ENCODE measurements at regions not wholly inside any gene's neighbourhood (a gene's known extent, or its start where the extent isn't known, plus 50 kb on each side); places are given as distances from the start of the nearest gene placed in this dataset.
"Not testable (repeated sequence)": the region's sequence is repeated elsewhere in the genome, so short reads cannot be mapped to it uniquely, and the experiment has no call there.

DNA sequence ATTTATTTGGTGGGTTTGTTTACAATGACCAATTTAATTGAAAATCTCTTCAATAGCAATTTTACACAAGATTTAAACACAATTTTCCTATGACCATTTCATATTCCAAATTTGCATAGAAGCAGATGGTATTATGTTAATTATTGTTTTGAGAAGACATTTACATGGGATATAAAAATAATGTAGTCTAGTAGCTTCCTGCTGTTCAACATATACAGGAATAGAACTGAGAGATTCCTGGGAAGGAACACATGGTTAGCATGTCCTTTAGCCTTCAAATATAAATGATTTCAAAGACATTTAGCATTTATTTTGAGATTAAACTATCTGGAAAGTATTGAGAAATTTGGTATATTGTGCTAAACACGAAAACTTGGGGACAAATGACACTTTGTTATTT lies 129.6 kb downstream of the KCNE4 start:
- DNase-seq, result no peak

DNA sequence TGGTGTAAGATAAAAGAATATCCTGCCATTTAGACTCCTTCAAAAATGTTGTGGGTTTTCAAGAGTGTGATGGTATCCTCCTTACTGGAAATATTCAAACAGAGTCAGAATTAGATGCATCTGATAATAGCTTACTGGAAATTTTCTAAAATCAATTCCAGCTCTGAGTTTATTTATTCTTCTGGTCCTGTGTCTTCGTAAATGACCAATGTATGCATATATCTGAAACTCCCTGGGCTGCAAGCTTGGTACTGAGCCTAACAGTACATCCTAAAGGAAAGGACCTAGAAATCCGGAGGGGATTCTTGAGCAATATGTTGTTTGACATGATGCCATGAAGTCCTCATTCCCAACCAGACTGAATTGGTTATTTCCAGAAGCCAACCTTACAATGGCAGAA lies 130.4 kb downstream of the KCNE4 start:
- no peak for DNase-seq

DNA sequence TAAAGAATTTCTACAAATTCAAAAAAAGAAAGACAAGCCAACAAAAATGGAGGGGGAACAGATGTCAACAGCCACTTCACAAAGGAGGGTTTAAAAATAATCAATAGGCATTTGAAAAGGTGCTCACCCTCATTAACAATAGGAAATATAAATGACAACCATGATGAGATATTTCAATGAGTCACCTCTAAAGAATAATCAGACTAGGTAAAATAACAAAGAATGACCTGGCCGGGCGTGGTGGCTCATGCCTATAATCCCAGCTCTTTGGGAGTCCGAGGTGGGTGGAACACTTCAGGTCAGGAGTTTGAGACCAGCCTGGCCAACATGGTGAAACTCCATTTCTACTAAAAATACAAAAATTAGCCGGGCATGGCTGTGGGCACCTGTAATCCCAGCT lies 133.6 kb downstream of the KCNE4 start:
- DNase-seq, result no peak

DNA sequence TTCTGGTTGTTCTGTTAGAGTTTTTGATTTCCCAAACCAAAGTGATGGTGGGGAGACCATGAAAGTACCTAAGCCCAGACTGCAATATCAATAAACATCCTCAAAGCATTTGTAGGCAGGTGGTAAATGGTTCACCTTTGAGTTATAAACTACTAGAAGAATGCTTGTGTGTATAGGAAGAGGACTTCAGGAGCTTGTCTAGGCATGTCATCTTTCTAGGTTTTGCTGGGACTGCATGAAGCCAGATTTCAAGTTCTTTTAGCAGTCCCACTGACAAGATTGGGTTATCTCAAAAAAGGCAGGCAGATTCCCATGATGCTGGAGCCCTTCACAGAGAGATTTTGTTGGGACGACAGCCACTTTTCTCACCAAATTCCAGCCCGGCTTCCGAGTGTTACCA lies 135.3 kb downstream of the KCNE4 start:
- DNase-seq, result no peak

- DNase-seq, result not testable (repeated sequence)
Measured at GRCh38 chr2:223190561-223191206, 138.7 kb downstream of the KCNE4 start.

- DNase-seq, result no peak
Measured at GRCh38 chr2:223196331-223196730, 144.3 kb downstream of the KCNE4 start.

- DNase-seq, result no peak
Measured at GRCh38 chr2:223197046-223197445, 145.1 kb downstream of the KCNE4 start.

- no peak for DNase-seq
Measured at GRCh38 chr2:223199531-223200515, 147.8 kb downstream of the KCNE4 start.

GRCh38 chr2:223203971-223204929 lies 152.3 kb downstream of the KCNE4 start:
- DNase-seq, result no peak

DNA sequence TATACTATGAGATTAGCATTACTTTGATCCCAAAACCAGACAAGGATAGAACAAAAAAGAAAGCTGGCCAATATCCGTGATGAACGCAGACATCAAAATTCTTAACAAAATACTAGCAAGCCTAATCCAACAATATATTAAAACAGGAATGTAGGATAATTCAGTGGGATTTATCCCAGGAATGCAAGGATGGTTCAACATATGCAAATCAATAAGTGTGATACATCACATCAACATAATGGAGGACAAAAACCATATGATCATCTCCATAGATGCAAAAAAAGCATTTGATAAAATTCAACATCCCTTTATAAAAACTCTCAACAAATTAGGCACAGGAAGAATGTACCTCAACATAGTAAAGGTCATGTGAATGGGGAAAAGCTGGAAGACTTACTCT lies 158.5 kb downstream of the KCNE4 start:
- no peak for DNase-seq

DNA sequence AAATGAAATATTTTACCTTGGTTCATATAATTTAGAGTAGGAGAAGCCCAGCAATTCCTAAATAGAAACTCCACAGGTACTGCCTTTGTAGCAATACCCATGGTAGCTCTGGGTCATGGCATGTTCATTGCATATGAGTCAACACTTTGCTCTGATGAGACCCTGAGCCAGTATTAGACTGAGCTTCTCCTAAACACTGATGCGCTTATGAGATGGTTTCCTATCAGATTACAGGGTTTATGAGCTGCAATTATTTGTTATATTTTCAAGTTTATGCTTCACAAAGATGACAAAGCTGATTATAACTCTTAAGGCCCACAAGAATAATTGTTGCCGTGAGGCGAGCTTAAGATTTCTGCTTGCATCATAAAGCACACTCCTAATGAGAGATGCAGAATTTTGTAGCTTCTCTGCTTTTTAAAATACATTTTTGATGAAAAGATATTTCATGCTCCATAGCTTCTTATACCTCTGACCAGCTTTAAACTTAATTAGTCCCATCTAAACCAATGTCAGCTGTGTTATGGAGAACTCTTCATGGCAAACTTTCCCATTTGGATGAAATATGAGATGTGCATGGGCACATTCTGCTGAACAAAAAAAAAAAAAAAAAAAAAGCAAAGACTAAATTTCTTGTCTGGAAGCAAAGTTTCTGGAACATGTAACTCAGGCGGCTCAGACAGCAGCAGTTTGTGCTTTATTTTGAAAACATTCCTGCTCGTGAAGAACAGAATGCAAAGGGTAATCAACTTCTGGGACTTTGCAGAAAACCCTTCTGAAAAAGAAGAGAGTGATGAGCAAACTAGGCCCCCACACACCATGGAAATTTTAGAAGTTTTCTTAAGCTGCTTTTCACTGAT lies 162.6 kb downstream of the KCNE4 start:
- no peak for DNase-seq

- DNase-seq, result no peak
Measured at GRCh38 chr2:223215254-223215516, 163.2 kb downstream of the KCNE4 start.

DNA sequence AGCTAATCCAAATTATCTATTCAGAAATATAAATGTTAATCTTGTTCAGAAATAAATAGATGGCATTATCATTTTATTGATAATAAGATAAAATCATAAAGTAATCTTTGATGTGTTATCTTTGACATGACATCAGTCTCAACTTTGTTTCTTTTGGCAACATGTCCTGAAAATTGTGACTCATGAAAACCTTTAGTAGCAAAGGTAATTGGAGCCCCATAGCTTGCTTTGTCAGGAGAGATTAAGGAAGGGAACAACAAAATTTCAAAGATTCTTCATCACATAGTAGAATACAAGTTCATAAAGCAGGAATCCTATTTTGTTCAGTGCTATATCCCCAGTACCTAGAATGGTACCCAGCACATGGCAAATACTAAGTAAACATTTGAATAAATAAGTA lies 165.4 kb downstream of the KCNE4 start:
- no peak for DNase-seq

- no peak for DNase-seq
Measured at GRCh38 chr2:223218587-223219178, 166.7 kb downstream of the KCNE4 start.

DNA sequence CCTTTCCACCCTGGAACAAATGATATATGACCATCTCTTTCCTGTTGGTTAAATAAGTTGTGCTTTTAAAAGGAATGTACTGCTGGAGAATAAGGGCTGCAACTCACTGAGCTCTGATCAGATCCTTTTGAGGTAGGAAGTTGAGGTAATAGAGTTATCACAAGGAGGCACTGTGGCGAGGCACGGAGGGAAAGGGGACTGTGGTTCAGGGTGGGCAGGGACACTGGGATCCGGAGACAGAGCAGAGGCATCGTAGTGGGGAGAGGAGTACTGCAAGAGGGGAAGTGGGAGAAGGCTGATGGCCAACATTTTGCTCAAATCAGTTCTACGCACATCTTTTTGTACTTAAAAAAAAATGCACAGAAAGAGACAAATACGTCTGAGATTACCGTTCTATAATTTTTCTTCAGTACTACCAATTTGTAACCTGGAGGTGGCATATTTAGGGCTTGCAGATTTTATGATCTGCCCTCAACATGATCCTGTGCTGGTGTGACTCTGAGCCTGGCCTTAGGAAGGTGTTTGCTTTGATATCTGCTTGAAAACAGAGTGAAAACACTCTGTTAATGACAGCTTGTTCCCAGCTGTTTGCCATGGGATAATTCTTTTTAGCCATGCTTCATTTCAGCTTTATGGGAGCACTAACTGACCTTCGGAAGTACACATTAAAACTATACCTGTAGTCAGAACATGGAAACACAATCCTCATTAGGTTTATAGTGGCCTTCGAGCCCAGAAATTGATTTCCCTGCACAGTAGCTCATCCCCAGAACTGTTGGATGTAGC lies 168.1 kb downstream of the KCNE4 start:
- DNase-seq, result no peak

- no peak for DNase-seq
Measured at GRCh38 chr2:223220658-223220925, 168.6 kb downstream of the KCNE4 start.

DNA sequence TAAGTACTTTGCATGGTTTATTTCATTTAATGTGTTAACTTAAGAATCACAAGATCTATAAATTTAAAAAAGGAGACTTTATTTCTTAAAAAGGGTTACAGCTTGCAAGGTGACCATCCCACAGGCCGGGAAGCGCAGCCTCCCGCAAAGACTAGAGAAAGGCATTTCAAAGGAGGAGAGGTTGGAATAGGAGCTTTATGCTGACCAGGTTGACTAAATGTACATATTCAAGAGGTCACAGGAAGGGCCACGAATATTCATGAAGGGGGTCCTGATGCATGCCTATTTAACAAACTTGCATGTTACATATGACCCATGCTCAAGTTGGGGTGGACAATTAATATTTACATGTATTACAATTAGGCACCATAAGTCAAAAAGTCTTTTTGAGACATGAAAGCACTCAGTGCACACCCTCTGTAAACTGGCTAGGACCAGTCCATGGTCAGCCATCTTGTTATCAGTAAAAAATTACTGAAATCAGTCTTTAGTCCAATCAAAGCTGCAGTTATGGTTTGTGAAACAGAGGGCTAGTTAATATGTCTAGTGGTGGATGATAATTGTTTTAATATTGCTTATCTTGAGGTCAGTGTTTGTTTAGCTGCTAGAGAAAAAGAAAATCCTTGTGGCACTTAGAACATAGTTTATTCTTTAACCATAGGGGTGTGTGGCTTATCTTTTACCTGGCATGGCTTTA lies 169.3 kb downstream of the KCNE4 start:
- DNase-seq, result no peak

DNA sequence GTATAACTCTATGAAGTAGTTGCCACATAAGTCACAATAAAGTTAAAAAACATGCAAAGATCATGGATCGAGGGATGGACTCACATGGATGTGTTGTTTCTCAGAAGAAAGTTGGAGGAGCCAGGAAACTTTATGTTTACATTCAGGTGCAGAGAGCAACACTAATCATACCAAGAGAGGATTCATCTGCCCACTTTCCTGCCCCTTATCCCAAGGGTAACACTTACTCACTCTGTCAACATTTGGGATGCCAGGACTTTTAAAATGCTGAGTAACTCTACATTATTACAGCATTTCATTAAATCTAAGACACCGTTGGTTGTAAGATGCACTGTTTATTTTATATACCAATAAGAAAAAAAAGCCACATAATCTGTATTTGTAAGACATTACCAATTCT lies 170.4 kb downstream of the KCNE4 start:
- DNase-seq, result no peak

DNA sequence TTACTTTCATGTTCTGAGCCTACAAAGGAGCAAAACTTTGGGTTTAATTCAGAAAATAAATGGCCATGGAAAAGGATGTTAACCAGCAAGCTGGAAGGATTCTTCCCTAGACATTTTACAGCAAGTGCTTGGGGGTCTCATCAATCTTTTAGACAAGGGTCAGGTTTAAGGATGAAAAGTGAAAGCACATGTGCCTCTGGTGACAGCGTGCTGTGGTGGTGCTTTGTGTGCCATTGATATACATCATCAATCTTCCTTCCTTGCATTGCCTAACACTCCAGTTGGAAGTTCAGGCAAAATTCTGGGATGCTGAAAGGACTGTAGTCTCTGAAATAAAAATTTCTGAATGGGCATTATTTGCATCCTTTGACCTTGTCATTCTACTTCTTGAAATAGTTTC lies 171.2 kb downstream of the KCNE4 start:
- DNase-seq, result no peak

DNA sequence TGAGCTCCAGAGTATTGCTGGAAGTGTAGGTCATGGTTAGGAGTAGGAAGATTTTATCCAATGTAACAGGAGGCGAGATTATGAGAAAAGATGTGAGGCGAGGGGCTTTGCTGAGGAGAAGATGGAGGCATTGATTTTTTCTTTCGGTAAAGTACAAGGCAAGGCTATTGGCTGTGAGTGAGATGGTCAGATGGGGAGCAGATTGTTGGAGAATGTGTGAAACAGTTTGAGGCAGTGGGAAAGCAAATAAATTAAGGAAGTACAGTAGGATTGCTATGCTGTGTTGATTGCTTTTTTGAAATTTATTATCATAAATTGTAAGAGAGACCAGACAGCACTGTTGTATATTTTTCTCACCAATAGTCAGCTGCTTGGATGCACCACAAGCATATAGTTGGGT lies 173.3 kb downstream of the KCNE4 start:
- DNase-seq, result no peak

GRCh38 chr2:223226264-223226663 lies 174.3 kb downstream of the KCNE4 start:
- no peak for DNase-seq
